KBM-7 (cell line): ENCODE measurements at regions not wholly inside any gene's neighbourhood (a gene's known extent, or its start where the extent isn't known, plus 50 kb on each side); places are given as distances from the start of the nearest gene placed in this dataset.
"Not testable (repeated sequence)": the region's sequence is repeated elsewhere in the genome, so short reads cannot be mapped to it uniquely, and the experiment has no call there.

Experiments used
- DNase-seq: peaks from one replicate; pipeline ENCODE4 v3.0.0-alpha.2; 2015
- in situ Hi-C: fragments of 300-500 bp; cut with MboI; formaldehyde crosslinking; loops from 2 replicates; pipeline ENCODE4 v1.14.3; 2020; ENCODE audit warnings: low sequenced_read_pairs, low pct_unique_long_range_greater_than_20kb, mixed read lengths

DNA sequence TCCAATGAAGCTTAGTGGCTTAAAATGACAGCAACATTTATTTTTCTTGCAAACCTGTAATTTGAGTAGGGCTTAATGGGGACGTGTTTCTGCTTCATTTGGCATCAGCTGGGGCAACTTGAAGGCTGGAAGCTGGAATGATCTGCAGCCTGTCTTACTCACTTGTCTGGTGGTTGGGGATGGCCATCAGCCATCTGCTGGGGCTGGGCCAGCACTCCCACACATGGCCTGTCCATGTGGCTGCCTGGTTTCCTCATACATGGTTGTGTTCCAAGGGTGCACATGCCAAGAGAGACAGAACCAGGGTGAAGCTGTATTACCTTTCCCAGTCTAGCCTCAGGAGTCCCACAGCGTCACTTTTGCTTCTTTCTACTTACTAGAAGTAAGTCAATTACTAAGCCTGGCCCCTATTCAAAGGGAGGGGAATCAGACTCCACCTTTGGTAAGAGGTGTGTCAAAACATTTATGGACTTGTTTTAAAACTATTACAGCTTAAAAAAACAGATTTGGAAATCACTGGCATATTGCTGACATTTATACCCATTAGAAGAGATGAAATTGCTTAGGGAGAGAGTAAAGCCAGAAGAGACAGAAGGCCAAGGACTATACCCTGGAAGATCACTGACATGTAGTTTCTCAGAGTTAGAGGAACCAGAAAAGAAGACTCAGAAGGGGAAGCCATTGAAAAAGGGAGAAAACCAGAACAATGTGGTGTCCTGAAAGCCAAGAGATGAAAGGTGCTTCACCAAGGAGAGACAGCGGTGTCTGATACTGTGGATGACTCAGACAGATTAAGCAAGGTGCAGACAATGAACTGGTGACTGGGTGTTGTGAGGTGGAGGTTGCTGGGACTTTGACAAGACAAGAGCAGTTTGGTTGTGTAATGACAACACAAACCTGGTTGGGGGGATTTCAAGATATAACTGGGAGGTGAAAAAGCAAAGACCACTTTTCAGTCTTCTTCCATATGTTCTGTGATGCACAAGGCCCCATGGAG lies 345.2 kb downstream of the GJA1 start:
- no peak for DNase-seq
- in situ Hi-C loops, result no loop called here

DNA sequence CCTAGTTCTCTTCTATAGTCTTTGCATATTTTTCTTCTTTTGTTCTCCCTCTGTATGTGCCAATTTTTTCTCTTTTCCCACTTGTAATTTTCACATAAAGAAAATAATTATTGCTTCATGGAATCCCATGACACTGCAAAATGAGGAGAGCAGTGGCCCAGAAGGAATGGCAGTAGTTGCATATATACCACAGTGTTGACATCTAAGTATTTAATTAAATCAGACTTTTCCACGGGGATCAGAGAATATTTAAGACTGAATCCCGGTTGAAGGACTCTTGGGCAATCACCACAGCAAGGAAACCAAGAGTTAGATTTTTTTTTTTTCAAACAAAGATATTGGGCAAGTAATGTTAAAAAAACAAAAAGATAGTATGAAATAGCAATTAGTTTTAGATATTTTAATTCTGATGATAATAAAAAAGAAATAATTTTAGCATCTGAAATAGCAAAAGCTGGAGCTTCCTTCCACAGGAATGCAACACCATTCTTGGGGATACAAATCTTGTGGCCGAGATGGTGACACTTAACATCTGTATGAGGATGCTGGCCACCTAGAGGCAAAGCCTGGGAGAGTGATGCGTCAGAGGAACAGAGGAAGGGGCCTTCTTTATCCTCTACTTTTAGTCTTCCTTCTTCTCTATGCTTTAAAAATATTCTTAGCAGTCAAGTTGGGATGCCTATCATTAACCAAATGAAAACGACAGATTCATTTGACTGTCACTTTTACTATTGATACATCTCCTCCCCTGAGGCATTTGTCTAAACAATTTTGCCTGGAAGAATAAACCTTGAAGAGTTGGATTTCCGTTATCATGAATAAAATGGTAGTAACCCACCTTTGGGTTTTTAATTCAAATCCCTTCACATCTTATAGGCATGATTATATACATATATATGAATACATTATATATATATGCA lies 356.2 kb downstream of the GJA1 start:
- DNase-seq, result no peak
- in situ Hi-C loops, result no loop called here

DNA sequence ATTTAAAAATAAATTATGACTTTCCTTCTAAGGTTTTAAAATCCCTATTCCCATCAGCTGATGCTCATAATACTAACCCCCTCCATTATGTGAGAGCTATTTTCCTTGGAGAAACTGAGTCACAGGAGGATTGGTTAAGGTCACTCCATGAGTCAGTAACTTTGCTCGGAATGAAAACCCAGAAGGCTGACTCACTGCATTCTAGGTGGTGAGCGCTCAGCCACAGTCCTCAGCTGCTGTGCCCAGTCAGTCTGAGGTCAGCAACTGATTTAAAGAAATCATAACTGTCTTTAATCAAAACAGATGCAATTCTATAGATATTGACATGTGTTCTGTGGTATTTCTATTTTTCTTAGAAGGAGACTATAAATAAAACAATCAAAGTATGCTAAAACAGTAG lies 359.2 kb downstream of the GJA1 start:
- in situ Hi-C loops, result no loop called here
- DNase-seq, result no peak

DNA sequence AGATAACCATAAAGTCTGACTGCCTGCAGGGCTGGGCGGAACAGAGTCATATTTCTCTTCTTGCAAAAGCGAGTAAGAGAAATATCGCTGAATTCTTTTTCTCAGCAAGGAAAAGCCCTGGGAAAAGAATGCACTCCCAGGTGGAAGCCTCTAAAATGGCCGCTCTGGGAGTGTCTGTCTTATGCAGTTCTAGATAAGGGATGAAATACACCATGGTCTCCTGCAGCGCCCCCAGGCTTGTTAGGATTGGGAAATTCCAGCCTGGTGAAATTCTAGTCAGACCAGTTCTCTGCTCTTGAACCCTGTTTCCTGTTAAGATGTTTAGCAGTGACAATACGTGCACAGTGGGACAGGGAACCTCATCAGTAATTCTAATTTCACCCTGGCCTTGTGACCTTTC lies 362.2 kb downstream of the GJA1 start:
- DNase-seq, in situ Hi-C loops: not testable (repeated sequence)

DNA sequence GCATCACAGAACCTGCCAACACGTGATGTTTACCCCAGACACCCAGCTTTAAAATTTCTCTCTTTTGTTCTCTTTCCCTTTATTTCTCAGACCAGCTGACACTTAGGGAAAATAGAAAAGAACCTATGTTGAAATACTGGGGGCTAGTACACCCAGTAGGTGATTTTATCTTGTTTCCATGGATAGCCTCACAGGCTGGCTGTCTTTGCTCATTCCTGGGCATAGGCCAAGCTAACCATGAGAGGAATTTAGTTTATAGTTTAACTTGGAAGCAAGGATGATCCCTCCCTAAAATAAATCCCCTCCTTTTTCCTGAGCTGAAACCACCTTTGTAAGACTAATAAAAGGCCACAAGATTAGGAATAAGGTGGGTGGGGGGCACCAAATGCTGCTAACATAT lies 362.7 kb downstream of the GJA1 start:
- DNase-seq, in situ Hi-C loops: not testable (repeated sequence)

DNA sequence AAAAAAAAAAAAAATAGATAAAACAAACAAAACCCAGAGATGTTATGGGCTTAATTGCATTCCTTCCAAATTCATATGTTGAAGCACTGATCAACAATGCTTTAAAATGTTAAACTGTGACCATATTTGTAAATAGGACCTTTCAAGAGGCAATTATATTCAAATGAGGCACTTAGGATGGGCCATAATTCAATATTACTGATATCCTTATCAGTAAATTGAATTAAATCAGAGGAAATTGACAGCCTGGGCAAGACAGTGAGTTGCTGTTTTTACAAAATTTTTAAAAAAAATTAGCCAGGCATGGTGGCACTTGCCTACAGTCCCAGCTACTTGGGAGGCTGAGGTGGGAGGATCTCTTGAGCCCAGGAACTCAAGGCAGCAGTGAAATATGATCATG lies 364.1 kb downstream of the GJA1 start:
- in situ Hi-C loops, result no loop called here
- no peak for DNase-seq

DNA sequence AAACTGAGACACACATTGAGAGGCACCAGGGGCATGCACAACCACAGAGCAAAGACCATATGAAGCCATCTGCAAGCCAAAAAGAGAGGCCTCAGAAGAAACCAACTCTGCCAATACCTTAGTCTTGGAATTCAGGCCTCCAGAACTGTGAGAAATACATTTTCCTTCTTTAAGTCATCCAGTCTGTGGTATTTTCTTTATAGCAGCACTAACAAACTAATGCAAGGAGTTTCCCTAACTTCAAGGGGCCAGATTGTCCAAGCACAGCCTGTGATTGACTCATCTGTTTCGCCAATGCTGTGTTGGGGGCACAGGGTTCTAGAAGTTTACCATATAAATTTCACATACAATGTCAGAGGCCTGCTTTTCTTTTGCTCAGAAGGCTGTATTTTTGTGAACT lies 364.6 kb downstream of the GJA1 start:
- DNase-seq, result no peak
- in situ Hi-C loops, result no loop called here

DNA sequence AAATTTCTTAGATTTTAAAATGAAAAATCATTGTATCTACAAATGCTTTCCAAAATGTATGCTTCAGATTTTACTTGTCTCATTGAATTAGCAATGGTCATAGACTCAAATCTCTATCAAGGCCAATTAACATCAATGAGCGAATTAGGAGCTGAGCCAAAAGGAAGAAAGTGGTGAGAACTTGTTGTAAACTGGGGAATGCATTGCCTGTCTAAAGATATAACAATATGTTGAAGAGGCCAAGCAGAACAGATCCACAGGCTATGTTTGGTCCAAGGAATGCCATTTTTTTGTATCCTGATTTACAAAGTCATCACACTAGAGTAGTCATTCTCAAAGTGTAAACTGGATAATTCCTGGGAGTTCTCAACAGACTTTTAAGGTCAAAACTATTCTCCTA lies 370.7 kb downstream of the GJA1 start:
- DNase-seq, result no peak
- in situ Hi-C loops, result no loop called here

DNA sequence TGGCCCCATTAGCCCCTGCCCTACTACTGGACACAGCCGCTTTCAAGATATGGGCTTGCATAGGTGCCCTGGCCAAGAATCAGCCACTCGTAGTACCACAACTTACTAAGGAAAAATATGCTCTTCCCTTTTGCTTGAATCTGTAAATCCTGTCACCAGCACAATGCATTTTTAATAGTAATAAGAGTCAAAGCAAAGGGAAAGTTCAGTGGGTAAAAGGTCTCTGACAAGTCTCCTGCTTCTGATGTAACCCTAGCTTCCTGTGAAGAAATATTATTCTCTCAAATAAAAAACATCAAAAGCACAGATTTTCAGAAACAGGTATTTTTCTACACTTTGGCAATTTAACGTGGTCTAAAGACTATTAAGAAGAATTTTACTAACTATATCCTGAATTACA lies 373.8 kb downstream of the GJA1 start:
- DNase-seq, result no peak
- in situ Hi-C loops, result no loop called here

DNA sequence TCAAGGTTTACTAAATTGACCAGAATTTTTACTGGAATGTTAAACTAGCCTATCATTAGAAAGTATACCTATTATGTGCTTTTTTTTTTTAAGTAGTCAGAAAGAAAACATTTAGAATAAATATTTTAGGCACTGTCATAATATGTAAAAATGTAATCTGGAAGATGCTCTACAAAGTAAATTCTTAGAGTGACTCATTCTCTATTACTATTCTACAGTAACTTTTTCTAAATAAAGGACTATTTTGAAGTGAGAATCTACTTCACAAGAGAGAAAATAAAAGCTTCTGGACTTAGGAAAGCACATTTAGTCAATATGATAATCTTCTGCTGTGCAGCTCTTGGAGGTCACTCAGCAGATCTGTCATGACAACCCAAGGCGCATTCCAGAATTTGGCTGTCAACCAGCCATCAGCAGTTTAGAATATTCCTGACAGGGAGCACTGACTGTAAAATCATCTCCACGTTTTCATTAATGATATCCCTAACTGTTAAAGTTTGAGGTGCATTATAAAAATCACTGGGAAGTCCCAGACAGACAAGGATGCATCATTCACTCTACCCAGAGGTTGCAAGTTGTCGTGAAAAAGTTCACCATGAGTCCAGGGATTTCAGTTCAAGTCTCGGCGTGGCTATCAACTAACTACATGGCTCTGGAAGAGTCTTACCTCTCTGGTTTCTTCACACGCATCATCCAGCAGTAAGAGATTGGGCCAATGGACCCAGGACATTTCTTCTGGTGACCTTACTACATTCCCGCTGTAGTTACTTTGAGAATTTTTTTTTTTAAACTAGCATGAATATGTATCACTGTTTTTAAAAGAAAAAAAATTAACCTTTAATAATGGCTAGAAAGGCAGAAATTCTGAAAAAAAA lies 374.9 kb downstream of the GJA1 start:
- no peak for DNase-seq
- in situ Hi-C loops, result no loop called here

DNA sequence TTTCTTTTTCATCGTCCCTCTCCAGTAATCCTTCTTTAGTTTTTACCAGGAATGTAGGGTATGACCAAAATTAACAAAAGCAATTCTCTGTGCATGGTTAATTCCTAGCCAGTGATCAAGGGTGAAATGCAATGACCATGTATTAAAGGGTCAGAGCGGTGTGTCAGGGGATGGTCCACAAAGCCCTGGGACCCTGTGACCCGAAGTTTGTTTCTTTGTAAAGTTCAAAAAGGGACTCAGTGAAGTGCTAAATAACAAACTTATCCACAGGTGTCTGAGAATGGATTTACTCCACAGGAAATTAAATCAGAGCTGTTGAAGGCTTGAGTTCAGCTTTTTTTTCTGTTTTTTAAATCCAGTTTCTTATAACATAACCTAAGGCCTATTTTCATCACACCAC lies 375.7 kb downstream of the GJA1 start:
- in situ Hi-C loops, result no loop called here
- DNase-seq, result no peak

DNA sequence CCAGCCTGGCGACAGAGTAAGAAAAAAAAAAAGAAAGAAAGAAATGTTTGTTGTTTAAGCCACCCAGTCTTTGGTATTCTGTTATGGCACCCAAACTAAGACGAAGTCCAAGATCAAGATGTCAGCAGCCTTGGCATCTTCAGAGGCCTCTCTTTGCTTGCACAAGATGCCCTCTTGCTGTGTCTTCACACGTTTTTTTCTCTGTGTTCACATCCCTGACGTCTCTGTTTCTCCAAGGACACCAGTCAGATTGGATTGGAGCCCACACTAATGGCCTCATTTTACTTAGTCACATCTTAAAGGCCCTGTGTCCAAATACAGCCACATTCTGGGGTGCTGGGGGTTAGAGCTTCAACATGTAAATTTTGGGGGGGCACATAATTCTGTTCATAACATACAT lies 380.9 kb downstream of the GJA1 start:
- in situ Hi-C loops, result no loop called here
- DNase-seq, result no peak

DNA sequence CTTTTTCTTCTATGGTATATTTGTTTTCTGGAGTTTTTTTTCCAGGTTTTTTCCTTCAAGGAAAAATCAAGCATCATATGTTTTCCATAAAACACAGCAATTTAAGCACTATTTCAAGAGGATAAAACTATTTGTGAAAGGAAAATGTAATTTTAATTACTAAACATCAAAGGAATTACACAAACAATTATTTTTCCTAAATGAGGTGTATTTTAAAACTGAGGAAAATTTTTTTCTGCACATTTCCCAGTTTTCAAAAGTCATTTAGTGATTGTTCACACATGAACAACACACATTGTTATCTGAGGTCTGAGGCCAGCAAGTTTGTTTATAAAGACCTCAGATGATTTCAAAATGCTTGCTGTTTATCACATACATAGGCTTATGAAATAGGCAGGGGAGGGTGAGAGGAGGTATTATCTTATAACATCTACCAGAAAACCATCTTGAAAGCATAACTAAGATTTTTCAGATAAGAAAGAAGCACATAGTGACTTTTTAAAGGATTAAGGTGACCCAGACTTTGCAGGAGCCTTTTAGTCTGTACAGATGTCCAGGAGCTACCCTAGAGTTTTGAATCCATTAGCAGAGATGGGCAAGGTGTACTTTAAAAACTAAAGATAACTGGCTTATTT lies 381.6 kb downstream of the GJA1 start:
- no peak for DNase-seq
- in situ Hi-C loops, result no loop called here

DNA sequence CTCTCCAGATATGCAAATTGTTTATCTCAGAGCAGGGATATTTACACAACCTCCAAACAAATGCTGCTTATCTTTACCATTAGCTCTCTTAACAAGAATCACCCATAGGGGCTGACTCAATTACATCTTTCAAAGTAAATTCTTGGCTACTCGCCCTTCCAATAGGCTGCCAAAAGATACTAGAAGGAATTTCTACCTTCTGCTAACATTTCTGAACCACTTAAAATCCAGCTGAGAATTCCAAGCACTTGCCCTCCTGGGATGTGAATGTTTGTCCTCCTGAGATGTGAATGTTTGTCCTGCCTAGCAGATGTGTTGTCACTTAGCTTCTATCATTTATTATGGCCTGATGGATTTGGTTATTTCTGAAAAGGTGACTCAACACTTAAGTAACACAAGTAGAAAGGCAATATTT lies 388.0 kb downstream of the GJA1 start:
- in situ Hi-C loops, result no loop called here
- DNase-seq, result no peak

DNA sequence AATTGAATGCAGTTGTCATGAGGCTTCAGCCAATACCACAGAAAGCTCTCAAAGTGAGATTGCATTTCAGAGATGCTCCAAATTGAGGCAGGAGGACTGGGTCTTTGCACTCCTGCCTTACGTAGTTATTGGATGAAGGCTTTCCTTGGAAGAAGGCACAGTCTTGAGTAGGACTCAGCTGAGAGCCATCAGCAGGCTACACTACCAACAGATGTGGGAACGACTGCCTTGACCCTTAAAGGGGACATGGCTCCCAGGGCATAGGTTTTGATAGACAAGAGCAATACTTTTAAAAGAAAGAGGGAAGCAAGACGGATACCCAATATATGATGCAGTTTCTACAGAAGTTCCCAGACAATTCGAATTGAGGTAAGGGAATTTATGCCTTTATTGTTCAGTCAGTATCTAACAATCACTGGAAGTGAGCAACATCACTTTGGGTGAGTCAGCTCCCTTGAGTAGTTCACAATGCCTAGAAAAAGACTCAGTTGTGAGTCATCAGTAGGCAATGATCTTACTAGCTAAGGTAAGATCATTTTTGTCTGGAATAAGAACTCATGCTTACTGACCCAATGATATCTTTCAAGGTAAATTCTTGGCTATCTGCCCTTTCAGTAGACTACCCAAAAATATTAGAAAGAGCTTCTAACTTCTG lies 390.8 kb downstream of the GJA1 start:
- in situ Hi-C loops, result no loop called here
- DNase-seq, result no peak

DNA sequence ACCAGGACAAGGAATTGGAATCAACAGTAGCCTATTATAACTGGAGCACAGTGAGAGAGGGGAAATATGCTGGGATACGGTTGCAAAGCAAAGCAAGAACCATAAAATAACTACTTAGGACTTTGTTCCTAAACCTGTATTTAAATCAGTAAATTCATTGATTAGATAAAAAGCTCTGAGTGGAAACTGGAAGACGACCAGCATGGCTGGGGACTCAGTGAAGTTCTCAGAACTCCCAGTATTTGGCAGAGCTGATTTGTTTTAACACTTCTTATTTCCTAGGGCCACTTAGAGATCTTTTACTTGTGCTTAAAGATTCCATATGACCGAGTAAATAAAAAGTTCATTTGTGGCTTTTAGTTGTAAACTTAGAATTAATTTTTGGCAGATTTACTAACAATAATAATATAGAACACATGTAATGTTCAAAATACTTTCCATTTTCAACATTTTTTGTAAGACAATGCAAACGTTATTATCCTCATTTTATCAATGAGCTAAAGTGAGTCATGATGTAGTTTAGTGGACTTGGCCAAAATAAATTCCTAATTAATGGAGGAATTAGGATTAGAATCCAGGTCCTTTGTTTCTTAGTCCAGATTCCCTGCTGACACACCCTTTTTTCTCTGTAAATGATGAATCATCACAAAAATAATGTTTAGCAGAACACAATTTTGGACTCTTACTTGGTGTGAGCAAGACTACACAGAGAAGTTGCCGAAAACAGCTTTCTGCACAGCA lies 392.9 kb downstream of the GJA1 start:
- no peak for DNase-seq
- in situ Hi-C loops, result no loop called here

DNA sequence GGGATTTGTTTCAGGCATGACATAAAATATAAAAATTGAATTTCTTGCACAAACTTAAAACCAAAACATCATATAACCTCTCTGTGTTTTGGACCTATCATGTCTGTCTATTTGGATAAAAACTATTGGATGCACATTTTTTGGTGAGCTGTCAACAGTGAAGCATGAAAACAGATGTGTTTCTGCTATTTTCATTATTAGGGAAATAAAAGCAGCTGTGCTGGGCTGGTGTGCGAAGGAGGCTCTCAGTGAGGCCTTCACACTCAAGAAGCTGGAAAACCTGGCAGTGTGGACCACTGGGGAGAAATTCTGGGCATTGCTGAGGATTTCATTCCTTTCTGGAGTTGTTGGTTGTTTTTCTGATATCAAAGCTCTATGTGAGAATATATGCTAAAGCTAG lies 395.3 kb downstream of the GJA1 start:
- in situ Hi-C loops, result no loop called here
- no peak for DNase-seq

DNA sequence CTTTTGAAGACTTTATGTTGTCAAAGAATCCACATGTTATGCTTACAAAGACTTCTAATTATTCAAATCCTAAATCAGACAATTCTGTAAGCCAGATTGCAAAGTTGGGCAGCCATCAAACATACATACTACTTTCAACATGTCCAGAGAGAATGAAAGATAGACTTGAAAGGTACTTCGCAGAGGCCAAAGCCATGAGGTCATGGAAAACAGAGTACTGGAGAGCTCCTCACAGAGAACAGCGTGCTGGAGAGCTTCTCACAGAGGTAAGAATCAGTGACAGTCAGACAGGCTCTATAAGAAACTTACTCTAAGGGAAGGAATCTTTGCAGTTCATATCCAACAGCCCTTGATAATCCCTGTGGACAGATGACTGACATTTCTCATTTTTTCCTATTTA lies 400.2 kb downstream of the GJA1 start:
- in situ Hi-C loops, result no loop called here
- no peak for DNase-seq
